ENCODE measurements at regions not wholly inside any gene's neighbourhood (a gene's known extent, or its start where the extent isn't known, plus 50 kb on each side); places are given as distances from the start of the nearest gene placed in this dataset.

DNA sequence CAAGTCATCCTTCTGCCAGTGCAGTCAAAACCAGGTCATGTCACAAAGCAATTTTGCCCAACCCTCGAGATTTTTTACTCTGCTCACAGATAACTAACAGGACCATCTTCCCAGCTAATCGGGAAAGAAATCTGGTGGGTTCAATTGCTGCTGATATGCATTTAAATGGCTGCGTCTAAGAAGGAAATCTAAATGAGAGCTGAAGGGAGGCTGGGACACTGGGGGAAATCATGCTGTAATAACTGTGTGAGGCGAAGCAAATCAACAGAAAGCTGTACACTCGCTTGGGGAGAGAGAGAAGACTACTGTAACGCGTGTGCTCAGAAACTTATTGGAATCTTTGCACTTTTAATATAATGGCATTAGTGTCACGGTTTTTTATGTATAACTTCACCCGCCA, 535.0 kb downstream of the CDK5RAP2 start:
- Mint-ChIP-seq H3K4me3 (no peak overlapping the region), H3K27me3 (ENCODE audit: low read depth) (no peaks in the 10 kb centered on the region), H3K4me1 (peaks cover 23 to 25% of the 10 kb centered on the region in 2 experiments), H3K36me3 (ENCODE audit: insufficient read depth in 1 of 3, low read depth in 3 of 3) (peaks cover 0 to 3% (median 2%) of the 10 kb centered on the region in 3 experiments; a peak in 2 of 7 replicates), H3K27ac (no peak overlapping the region), H3K9me3 (peaks cover 2 to 4% of the 10 kb centered on the region in 2 experiments; a peak in 3 of 5 replicates)
- Histone ChIP-seq H3K4me1 (ENCODE audit: insufficient read depth, low read length) (0 out of 2 replicates have a peak, but pooled peaks cover under 1% of the 10 kb centered on the region), H2BK5ac (ENCODE audit: insufficient read length, low read length) (no peak overlapping the region), H2BK12ac (ENCODE audit: insufficient read length, low read depth, low read length) (no peak overlapping the region), H3T11ph (ENCODE audit: low read length) (no peak overlapping the region), H4K91ac (ENCODE audit: insufficient read length, low read depth, low read length) (no peak overlapping the region), H4K20me1 (ENCODE audit: control insufficient read depth, insufficient read depth, insufficient read length) (no peaks in the 10 kb centered on the region), H3K9me3 (ENCODE audit: control insufficient read depth, low read depth, low read length) (no peaks in the 10 kb centered on the region), H3K27ac (ENCODE audit: insufficient read length, low read depth, low read length) (no peak overlapping the region), H3K18ac (ENCODE audit: insufficient read length, low read depth, low read length) (no peak overlapping the region), H2AK5ac (ENCODE audit: insufficient read length, low read length) (no peak overlapping the region), H3K23ac (ENCODE audit: insufficient read length, low read depth, low read length) (no peak overlapping the region), H3K4ac (ENCODE audit: low read depth, low read length) (no peak overlapping the region), H3K79me2 (ENCODE audit: insufficient read depth, low read length) (no peaks in the 10 kb centered on the region), H4K8ac (replicated peaks; ENCODE audit: insufficient read length, low read depth, low read length) (no peak overlapping the region), H3K27me3 (ENCODE audit: insufficient read depth, low read length) (no peaks in the 10 kb centered on the region), H3K9ac (ENCODE audit: extremely low read depth, insufficient read length, low read length) (no peak overlapping the region), H3K4me2 (ENCODE audit: insufficient read depth, insufficient read length, low read length) (no peak overlapping the region), H2BK15ac (ENCODE audit: low read depth, low read length) (no peak overlapping the region), H2BK120ac (ENCODE audit: low read depth, low read length, poor library complexity, severe bottlenecking) (no peak overlapping the region), H4K5ac (ENCODE audit: insufficient read length, low read depth, low read length) (no peak overlapping the region), H3K14ac (ENCODE audit: insufficient read depth, low read length) (no peak overlapping the region), H3K56ac (ENCODE audit: insufficient read length, low read depth, low read length) (no peak overlapping the region), H2AFZ (ENCODE audit: low read length) (no peak overlapping the region), H3K23me2 (ENCODE audit: insufficient read length, low read depth, low read length, poor library complexity, severe bottlenecking) (no peaks in the 10 kb centered on the region), H3K79me1 (ENCODE audit: insufficient read depth, low read depth, low read length, poor library complexity, severe bottlenecking) (no peaks in the 10 kb centered on the region), H2BK20ac (ENCODE audit: low read depth, low read length, poor library complexity, severe bottlenecking) (no peak overlapping the region)
- DNase-seq = no peak
- WGBS (ENCODE audit: extremely low coverage, insufficient read length, low lambda C conversion rate) = no CpG with 5 or more reads among the region's 9 CpGs
- TF ChIP-seq, protein P1, sequence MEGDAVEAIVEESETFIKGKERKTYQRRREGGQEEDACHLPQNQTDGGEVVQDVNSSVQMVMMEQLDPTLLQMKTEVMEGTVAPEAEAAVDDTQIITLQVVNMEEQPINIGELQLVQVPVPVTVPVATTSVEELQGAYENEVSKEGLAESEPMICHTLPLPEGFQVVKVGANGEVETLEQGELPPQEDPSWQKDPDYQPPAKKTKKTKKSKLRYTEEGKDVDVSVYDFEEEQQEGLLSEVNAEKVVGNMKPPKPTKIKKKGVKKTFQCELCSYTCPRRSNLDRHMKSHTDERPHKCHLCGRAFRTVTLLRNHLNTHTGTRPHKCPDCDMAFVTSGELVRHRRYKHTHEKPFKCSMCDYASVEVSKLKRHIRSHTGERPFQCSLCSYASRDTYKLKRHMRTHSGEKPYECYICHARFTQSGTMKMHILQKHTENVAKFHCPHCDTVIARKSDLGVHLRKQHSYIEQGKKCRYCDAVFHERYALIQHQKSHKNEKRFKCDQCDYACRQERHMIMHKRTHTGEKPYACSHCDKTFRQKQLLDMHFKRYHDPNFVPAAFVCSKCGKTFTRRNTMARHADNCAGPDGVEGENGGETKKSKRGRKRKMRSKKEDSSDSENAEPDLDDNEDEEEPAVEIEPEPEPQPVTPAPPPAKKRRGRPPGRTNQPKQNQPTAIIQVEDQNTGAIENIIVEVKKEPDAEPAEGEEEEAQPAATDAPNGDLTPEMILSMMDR (conservative IDR thresholded peaks at IDR 0.05) = no peak

All from H9 (cell line).